GM19328 (cell line): ENCODE measurements at regions not wholly inside any gene's neighbourhood (a gene's known extent, or its start where the extent isn't known, plus 50 kb on each side); places are given as distances from the start of the nearest gene placed in this dataset.
"Not testable (repeated sequence)": the region's sequence is repeated elsewhere in the genome, so short reads cannot be mapped to it uniquely, and the experiment has no call there.

Experiments used
- ATAC-seq: cut with Tn5 transposase; IDR thresholded peaks from one replicate; pipeline ENCODE4 v1.9.1; 2021; ENCODE audit warnings: mild to moderate bottlenecking, moderate library complexity; ENCODE audit not compliant: unreplicated experiment

- no peak for ATAC-seq
These were observed 102.6 kb upstream of the BNIP2 start for GRCh38 chr15:59791755-59792154.

- ATAC-seq: no peak
These were observed 102.0 kb upstream of the BNIP2 start for GRCh38 chr15:59791079-59791478.

- ATAC-seq: not testable (repeated sequence)
These were observed 97.3 kb upstream of the BNIP2 start for GRCh38 chr15:59786466-59786865.

GRCh38 chr15:59785981-59786380 lies 96.9 kb upstream of the BNIP2 start:
- not testable (repeated sequence) for ATAC-seq

- ATAC-seq: not testable (repeated sequence)
These were observed 94.8 kb upstream of the BNIP2 start for GRCh38 chr15:59783774-59784520.

- no peak for ATAC-seq
These were observed 90.0 kb upstream of the BNIP2 start for GRCh38 chr15:59779110-59779509.

GRCh38 chr15:59764775-59765174 lies 75.7 kb upstream of the BNIP2 start:
- no peak for ATAC-seq

- no peak for ATAC-seq
These were observed 73.4 kb upstream of the BNIP2 start for GRCh38 chr15:59762558-59762957.

GRCh38 chr15:59760256-59760655 lies 71.1 kb upstream of the BNIP2 start:
- ATAC-seq: not testable (repeated sequence)

GRCh38 chr15:59751552-59752413 lies 62.7 kb upstream of the BNIP2 start:
- ATAC-seq: no peak

GRCh38 chr15:59746777-59747176 lies 57.7 kb upstream of the BNIP2 start:
- no peak for ATAC-seq

- ATAC-seq: no peak
These were observed 52.3 kb upstream of the BNIP2 start for GRCh38 chr15:59741274-59741906.

- ATAC-seq: no peak
These were observed 50.6 kb upstream of the BNIP2 start for GRCh38 chr15:59739557-59740186.
